ENCODE measurements at regions not wholly inside any gene's neighbourhood (a gene's known extent, or its start where the extent isn't known, plus 50 kb on each side); places are given as distances from the start of the nearest gene placed in this dataset.

GRCh38 chr5:62043289-62044280 is 262.4 kb upstream of the KIF2A start:
- H3K27ac Mint-ChIP-seq = no peak overlapping the region
- peaks cover 15% of the 10 kb centered on the region for H3K4me1 Mint-ChIP-seq (ENCODE audit: low read depth)
- no peak for TF ChIP-seq CTCF (IDR thresholded peaks at IDR 0.05; ENCODE audit: unreplicated experiment)
- no peak for DNase-seq (ENCODE audit: low spot score, unreplicated experiment)
- H3K4me3 Mint-ChIP-seq (ENCODE audit: low read depth) = no peak overlapping the region
- H3K27me3 Mint-ChIP-seq = peaks cover 9% of the 10 kb centered on the region
- peaks cover 4% of the 10 kb centered on the region for H3K9me3 Mint-ChIP-seq (ENCODE audit: low read depth)
- H3K36me3 Mint-ChIP-seq (ENCODE audit: insufficient read depth) = no peaks in the 10 kb centered on the region

- Mint-ChIP-seq H3K9me3 (ENCODE audit: low read depth) (peaks cover 4% of the 10 kb centered on the region), H3K27ac (no peak overlapping the region), H3K4me3 (ENCODE audit: low read depth) (no peak overlapping the region), H3K4me1 (ENCODE audit: low read depth) (peaks cover 14% of the 10 kb centered on the region), H3K27me3 (peaks cover 3% of the 10 kb centered on the region), H3K36me3 (ENCODE audit: insufficient read depth) (no peaks in the 10 kb centered on the region)
- DNase-seq (ENCODE audit: low spot score, unreplicated experiment) = no peak
- no peak for TF ChIP-seq CTCF (IDR thresholded peaks at IDR 0.05; ENCODE audit: unreplicated experiment)
These were observed 261.0 kb upstream of the KIF2A start for GRCh38 chr5:62044989-62045388.

- Mint-ChIP-seq H3K36me3 (ENCODE audit: insufficient read depth) (no peaks in the 10 kb centered on the region), H3K4me1 (ENCODE audit: low read depth) (peaks cover 13% of the 10 kb centered on the region), H3K27ac (no peak overlapping the region), H3K9me3 (ENCODE audit: low read depth) (peaks cover 4% of the 10 kb centered on the region), H3K27me3 (peaks cover 6% of the 10 kb centered on the region), H3K4me3 (ENCODE audit: low read depth) (no peak overlapping the region)
- no peak for DNase-seq (ENCODE audit: low spot score, unreplicated experiment)
- TF ChIP-seq CTCF (IDR thresholded peaks at IDR 0.05; ENCODE audit: unreplicated experiment) = no peak
These were observed 259.8 kb upstream of the KIF2A start for GRCh38 chr5:62046191-62046590.

- Mint-ChIP-seq H3K4me1 (ENCODE audit: low read depth) (no peaks in the 10 kb centered on the region), H3K9me3 (ENCODE audit: low read depth) (peaks cover 17% of the 10 kb centered on the region), H3K4me3 (ENCODE audit: low read depth) (no peak overlapping the region), H3K27me3 (peaks cover 3% of the 10 kb centered on the region), H3K27ac (no peak overlapping the region), H3K36me3 (ENCODE audit: insufficient read depth) (no peaks in the 10 kb centered on the region)
- no peak for TF ChIP-seq CTCF (IDR thresholded peaks at IDR 0.05; ENCODE audit: unreplicated experiment)
- DNase-seq (ENCODE audit: low spot score, unreplicated experiment) = no peak
These were observed 254.3 kb upstream of the KIF2A start for GRCh38 chr5:62051747-62052146.

- H3K27ac Mint-ChIP-seq = no peak overlapping the region
- TF ChIP-seq CTCF (IDR thresholded peaks at IDR 0.05; ENCODE audit: unreplicated experiment) = no peak
- peaks cover 2% of the 10 kb centered on the region for H3K9me3 Mint-ChIP-seq (ENCODE audit: low read depth)
- DNase-seq (ENCODE audit: low spot score, unreplicated experiment) = no peak
- peaks cover 10% of the 10 kb centered on the region for H3K27me3 Mint-ChIP-seq
- H3K36me3 Mint-ChIP-seq (ENCODE audit: insufficient read depth) = no peaks in the 10 kb centered on the region
- H3K4me1 Mint-ChIP-seq (ENCODE audit: low read depth) = no peaks in the 10 kb centered on the region
- no peak overlapping the region for H3K4me3 Mint-ChIP-seq (ENCODE audit: low read depth)
These were observed 246.0 kb upstream of the KIF2A start for GRCh38 chr5:62059960-62060359.
